Upper lobe of right lung (tissue), 1 donor: ENCODE measurements at regions not wholly inside any gene's neighbourhood (a gene's known extent, or its start where the extent isn't known, plus 50 kb on each side); places are given as distances from the start of the nearest gene placed in this dataset.

ENCODE experiments used
- ATAC-seq: fragments of 200-7000 bp; cut with Tn5 transposase; one replicate; pipeline ENCODE4 v1.9.1; 2020; ENCODE audit warnings: mild to moderate bottlenecking, moderate library complexity
- DNase-seq: peaks from one replicate; pipeline ENCODE4 v3.0.0-alpha.2; 2020
- H3K27ac ChIP-seq: fragments of 200-600 bp; one replicate; pipeline ENCODE4 v1.8.0; 2022
- H3K27me3 ChIP-seq: fragments of 200-600 bp; one replicate; pipeline ENCODE4 v1.8.0; 2022; ENCODE audit warnings: mild to moderate bottlenecking
- H3K36me3 ChIP-seq: fragments of 200-600 bp; one replicate; pipeline ENCODE4 v1.8.0; 2022
- H3K4me1 ChIP-seq: fragments of 200-600 bp; one replicate; pipeline ENCODE4 v1.8.0; 2022
- H3K4me3 ChIP-seq: fragments of 200-600 bp; one replicate; pipeline ENCODE4 v1.8.0; 2022; ENCODE audit warnings: mild to moderate bottlenecking
- H3K9me3 ChIP-seq: fragments of 200-600 bp; one replicate; pipeline ENCODE4 v1.8.0; 2022
- intact Hi-C: fragments of 100-400 bp; cut with DNase I; formaldehyde crosslinking; loops from one replicate; pipeline ENCODE4 v1.11.0; 2022
- TF ChIP-seq, protein P1 (sequence below): fragments of 200-600 bp; IDR thresholded peaks from one replicate; pipeline ENCODE4 v1.8.0; 2022; ENCODE audit warnings: antibody characterized with exemption
- donor health status: DM: no; HTN: yes; CAD: no; lungs with severe emphysema.

DNA sequence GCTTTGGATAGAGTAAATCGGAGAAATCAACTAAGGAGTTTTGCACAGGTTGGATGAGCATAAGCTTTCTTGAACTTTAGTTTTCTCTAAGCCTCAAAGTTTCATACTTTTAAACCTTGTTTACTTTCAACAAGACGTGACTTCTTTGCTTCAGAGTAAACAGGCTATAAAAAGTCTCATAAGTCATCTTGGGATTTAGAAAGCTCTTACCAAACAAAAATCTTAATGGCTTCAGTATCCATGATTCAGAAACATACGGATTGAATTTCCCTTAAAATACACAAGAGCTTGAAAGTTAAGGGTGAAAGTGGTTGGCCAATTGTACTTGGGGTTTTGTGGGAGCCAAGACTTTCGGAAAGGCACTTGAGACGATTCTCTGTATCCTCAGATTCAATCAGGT, 270.9 kb upstream of the ANKH start:
- Histone ChIP-seq H3K27ac (no peak overlapping the region), H3K4me3 (no peak overlapping the region), H3K4me1 (no peaks in the 10 kb centered on the region), H3K27me3 (no peaks in the 10 kb centered on the region), H3K36me3 (no peaks in the 10 kb centered on the region), H3K9me3 (no peaks in the 10 kb centered on the region)
- TF ChIP-seq, protein P1, sequence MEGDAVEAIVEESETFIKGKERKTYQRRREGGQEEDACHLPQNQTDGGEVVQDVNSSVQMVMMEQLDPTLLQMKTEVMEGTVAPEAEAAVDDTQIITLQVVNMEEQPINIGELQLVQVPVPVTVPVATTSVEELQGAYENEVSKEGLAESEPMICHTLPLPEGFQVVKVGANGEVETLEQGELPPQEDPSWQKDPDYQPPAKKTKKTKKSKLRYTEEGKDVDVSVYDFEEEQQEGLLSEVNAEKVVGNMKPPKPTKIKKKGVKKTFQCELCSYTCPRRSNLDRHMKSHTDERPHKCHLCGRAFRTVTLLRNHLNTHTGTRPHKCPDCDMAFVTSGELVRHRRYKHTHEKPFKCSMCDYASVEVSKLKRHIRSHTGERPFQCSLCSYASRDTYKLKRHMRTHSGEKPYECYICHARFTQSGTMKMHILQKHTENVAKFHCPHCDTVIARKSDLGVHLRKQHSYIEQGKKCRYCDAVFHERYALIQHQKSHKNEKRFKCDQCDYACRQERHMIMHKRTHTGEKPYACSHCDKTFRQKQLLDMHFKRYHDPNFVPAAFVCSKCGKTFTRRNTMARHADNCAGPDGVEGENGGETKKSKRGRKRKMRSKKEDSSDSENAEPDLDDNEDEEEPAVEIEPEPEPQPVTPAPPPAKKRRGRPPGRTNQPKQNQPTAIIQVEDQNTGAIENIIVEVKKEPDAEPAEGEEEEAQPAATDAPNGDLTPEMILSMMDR = no peak
- no peak for ATAC-seq
- no peak for DNase-seq
- intact Hi-C loops = no loop called here

DNA sequence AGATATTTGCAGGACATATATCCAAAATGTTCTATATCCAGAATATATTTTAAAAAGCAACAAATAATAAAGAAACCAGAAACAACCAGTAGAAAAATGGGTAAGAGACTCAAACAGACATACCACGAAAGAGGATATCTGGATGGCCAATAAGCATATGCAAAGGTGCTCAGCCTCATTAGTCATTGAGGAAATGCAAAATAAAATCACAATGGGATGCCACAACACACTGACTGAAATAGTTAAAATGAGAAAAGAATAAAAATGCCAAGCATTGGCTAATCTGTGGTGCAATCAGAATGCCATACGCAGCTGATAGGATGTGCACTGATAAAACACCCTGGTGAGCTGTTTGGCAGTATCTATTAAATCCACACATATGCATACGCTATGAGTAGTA, 265.8 kb upstream of the ANKH start:
- Histone ChIP-seq H3K4me3 (no peak overlapping the region), H3K4me1 (no peaks in the 10 kb centered on the region), H3K27ac (no peak overlapping the region), H3K27me3 (no peaks in the 10 kb centered on the region), H3K36me3 (no peaks in the 10 kb centered on the region), H3K9me3 (no peaks in the 10 kb centered on the region)
- DNase-seq (no peak), ATAC-seq (no peak)
- TF ChIP-seq, protein P1 = no peak
- intact Hi-C loops = no loop called here

DNA sequence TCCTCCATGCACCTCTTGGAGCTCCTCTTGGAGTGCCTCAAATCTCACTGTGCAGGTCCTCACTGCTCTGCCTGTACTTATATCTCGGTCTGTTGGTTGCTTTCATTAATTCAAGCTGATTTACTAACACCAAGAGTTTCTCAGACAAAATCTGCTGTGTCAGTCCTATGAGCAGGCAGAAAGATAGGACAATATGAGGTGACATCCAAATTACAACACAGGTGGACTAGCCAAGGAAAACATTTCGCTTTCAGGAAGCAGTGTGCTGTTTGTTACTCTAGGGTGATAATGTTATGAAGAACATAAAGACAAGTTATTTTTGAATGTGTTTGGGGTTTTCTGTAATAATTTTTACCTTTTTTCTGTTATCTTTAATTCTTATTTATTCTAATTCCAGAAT, 264.1 kb upstream of the ANKH start:
- Histone ChIP-seq H3K27me3 (no peaks in the 10 kb centered on the region), H3K4me1 (no peaks in the 10 kb centered on the region), H3K9me3 (no peaks in the 10 kb centered on the region), H3K36me3 (no peaks in the 10 kb centered on the region), H3K4me3 (no peak overlapping the region), H3K27ac (no peak overlapping the region)
- TF ChIP-seq, protein P1 = no peak
- no peak for DNase-seq
- ATAC-seq = no peak
- intact Hi-C loops = no loop called here

DNA sequence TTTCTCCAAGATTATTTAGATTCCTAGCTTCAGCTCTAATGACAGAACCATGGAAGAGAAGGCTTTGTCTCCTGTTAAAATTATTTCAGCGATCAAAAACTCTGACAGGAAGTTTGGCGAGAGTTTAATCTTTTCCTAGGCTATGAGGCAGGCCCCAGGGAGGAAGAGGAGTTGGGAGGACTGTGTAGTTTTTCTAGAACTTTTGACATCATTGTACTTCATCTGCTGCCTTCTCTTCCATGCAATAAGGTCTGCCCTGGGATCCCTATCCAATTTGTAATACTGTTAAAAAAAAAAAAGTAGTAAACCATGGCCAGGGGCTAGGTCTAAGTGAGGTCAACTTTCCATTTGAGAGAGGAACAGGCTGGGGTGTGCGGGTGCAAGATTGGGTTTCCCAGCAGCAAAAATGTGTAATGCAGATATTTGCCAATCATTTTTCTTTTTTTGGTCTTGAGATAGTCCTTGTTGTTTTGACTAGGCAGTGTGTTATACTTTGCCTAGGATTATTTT, 261.9 kb upstream of the ANKH start:
- H3K4me1 ChIP-seq = no peaks in the 10 kb centered on the region
- no peaks in the 10 kb centered on the region for H3K36me3 ChIP-seq
- intact Hi-C loops = no loop called here
- DNase-seq (no peak), ATAC-seq (no peak)
- no peaks in the 10 kb centered on the region for H3K27me3 ChIP-seq
- H3K9me3 ChIP-seq = no peaks in the 10 kb centered on the region
- no peak overlapping the region for H3K27ac ChIP-seq
- TF ChIP-seq, protein P1 = no peak
- H3K4me3 ChIP-seq = no peak overlapping the region

DNA sequence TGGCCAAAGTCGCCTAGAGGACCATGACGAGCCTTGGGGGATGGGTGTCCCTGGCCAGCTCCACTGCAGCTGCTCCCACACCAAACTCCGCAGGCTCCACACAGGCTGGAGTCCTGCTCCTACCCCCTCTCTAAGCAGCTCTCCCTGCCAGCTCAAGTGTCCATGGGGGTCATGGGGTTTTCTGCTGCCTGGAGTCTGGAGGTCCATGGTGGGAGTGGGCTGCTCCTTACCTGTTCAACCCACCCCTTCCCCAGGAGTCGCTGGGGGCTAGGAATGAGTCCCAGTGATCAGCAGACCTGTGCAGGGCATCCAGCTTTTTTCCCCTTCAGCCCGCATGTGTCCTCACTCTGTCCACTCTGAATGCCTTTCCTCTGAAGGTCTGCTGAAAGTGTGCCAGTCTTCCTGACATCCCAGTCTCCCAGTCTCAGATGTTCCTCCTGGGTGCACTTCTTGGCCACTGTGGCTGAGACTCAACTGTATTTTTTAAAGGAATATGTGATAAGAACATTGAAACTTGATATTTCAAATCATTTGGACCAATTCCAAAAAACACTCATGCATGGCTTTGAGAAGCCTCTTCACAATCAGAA, 261.3 kb upstream of the ANKH start:
- Histone ChIP-seq H3K36me3 (no peaks in the 10 kb centered on the region), H3K27me3 (no peaks in the 10 kb centered on the region), H3K9me3 (no peaks in the 10 kb centered on the region), H3K4me1 (no peaks in the 10 kb centered on the region), H3K4me3 (no peak overlapping the region), H3K27ac (no peak overlapping the region)
- TF ChIP-seq, protein P1 = no peak
- intact Hi-C loops = no loop called here
- no peak for DNase-seq
- no peak for ATAC-seq

DNA sequence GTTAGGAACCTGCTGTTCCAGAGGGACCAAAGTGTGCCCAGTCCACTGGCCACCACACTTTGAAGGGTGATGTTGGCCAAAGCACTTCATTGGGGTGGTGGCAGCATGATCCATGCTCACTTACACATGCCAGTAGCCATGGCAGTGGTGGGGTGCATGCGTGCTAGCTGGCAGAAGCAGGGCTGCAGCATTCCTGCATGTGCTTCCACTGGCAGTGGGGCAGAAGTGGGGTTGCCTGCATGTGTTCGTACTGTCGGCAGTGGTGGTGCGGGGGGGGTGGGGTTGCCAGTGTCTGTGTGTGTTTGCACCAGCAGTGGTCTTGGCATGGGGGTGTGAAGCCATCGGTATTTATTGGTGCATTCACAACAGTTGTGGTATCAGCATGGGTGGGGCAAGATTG, 260.3 kb upstream of the ANKH start:
- intact Hi-C loops = no loop called here
- H3K4me3 ChIP-seq = no peak overlapping the region
- H3K36me3 ChIP-seq = no peaks in the 10 kb centered on the region
- TF ChIP-seq, protein P1 = no peak
- no peak overlapping the region for H3K27ac ChIP-seq
- H3K9me3 ChIP-seq = no peaks in the 10 kb centered on the region
- no peaks in the 10 kb centered on the region for H3K27me3 ChIP-seq
- ATAC-seq (no peak), DNase-seq (no peak)
- no peaks in the 10 kb centered on the region for H3K4me1 ChIP-seq
